Stimulated activated CD8-positive, alpha-beta memory T cell treated with anti-CD3 and anti-CD28 coated beads, Interleukin-12 subunit alpha, Interleukin-12 subunit beta, amount 100 ng/mL, for 24 hours (primary cell): ENCODE measurements at regions not wholly inside any gene's neighbourhood (a gene's known extent, or its start where the extent isn't known, plus 50 kb on each side); places are given as distances from the start of the nearest gene placed in this dataset.

Source experiments
- DNase-seq: peaks from one replicate; pipeline ENCODE4 v3.0.0-alpha.2; 2020; ENCODE audit errors: extremely low read depth

DNA sequence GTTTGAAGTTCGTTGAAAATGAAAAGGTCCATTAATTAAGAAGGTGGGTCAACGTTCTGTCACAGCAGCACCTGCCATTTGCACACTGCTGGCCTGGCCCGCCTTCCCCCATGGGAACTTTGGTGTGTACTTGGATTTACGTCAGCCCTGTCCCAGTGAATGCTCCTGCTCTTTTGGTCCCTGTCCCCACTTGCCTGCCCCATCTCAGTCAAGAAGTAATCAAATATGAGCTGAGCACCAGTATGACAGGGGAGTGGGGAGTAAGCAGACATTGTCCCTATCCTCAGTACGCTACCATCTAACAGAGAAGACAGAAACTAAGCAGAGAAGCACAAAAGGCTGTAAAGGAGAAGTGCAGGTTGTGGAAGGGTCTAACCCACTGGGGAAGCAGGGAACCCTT lies 65.1 kb downstream of the SLC4A3 start:
- DNase-seq: no peak

DNA sequence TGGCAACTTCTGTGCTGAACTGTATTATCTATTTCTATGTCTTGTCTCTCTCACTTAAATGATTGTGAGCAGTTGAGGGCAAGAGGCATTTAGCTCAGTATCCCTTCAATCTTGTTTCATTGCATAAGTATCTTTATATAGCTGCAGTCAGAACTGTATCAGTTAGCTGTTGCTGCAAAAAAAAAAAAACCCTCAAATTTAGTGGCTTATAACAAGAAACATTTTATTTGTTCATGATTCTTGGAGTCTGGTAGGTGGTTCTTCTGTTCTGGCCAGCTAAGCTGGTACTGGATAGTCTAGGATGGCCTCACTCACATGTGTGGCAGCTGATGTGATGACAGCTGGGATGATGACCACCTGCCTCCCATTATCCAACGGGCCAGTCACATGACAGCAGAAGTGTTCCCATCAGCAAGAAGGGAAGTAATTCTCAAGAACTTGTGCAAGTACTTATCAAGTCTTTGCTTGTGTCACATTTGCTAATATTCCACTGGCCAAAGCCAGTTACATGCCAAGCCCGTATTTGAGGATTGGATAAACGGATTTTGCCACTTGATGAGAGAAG lies 67.8 kb downstream of the SLC4A3 start:
- DNase-seq: no peak

GRCh38 chr2:219697811-219698747 lies 70.6 kb downstream of the SLC4A3 start:
- no peak for DNase-seq

DNA sequence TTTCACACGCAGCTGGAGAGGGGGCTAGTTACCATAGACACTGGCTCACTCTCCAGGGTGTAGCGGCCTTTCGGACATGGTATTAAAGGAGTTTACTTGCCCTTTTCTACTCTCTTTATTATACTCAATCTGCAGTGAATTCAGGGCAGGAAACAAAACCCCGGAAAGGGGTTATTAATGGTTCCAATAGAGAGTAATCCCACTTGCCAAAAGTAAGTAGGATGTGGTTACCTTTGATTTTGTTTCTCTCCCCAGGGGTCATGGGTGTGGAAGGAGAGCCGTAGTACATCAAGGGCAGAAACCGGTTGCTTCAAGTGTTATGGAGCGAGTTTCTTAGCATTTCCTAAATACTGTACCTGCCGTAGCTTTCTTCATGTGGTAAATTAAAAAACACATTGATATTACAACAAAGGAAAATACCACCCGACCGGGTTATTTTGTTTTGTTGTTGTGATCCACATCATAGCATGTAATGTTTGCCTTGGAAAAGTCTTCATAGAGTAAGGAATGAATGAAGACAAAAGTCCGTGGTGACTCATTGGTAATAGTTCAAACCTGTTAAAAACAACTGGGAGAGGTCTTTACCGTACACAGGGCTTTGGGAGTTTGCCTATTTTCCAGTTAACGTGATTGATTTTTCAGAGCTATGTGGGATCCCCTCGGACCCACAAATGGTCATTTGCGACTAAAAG lies 71.5 kb downstream of the SLC4A3 start:
- no peak for DNase-seq

DNA sequence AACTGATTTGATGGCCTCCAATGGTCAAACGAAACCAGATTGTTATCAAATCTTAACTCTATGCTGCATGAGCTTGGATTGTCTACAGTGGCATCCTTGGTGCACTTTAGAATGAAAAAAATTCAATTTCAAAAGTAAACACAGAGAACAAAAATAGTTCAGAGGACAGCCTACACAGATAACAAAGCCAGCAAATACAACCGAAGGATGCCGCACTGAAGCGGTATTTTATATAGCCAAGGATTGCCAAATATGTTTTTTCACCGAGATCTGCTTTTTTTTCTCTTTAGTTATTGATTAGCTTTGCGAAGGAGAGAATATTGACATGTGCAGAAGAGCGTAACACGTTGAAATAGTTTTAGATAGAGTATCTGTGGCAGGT lies 72.0 kb downstream of the SLC4A3 start:
- no peak for DNase-seq

GRCh38 chr2:219701847-219702634 lies 74.6 kb downstream of the SLC4A3 start:
- no peak for DNase-seq

DNA sequence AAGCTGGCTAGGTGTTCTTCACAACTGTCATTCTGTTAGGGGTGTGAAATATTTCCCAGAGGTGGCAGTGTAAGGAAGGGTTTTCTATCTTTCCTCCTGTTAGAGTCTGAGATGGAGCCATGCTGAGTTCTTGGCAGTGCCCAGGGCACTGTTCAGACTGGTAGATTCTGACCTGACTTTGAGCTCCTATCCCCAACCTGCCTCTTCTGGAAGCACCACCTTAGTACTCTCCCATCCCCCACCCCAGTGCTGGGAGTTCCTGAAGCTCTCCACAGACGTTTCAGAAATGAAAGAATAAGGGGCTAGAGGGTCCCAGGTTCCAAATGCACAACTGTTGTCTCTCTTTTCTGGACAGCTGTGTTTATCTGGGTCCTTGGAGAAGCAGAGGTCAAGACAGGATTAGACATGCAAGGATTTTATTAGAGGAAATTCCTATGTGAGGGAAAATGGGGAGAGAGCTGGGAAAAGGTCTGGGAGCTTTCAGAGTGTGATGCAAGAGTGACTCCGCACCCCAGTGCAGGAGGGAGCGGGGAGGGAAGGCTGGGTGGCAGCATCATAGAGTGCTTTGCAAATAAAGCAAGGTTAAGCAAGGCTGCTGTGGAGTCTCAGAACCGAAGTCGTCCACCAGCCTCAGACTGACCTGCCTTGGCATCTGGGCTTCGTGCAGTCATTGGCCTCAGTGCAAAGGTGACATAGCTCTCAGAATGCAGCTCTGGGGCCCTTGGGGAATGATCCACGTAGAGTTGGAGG lies 75.5 kb downstream of the SLC4A3 start:
- no peak for DNase-seq

- no peak for DNase-seq
Observed at GRCh38 chr2:219704878-219705277, 77.4 kb downstream of the SLC4A3 start.

DNA sequence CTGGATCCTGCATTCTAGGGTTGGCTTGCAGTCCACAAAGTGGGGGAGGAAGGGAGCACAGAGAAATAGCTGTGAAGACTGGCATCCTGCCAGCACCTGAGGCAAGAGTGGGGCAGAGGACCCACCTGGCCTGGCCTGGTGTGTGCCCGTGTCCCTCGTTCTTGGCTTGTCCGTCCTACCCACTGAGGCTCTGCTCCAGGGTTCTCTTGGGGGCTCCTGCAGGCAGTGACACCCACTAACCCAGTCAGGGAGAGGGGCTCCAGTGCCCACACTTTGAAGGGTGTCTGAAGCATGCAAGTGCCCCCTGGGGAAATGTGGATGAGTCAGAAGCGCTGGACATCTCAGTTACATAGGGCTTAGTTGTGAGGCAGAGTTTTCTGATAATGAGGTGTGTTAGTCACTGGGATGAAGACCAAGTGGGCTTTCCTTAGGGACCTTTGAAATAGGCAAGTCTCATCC lies 79.4 kb downstream of the SLC4A3 start:
- DNase-seq: no peak

GRCh38 chr2:219707496-219708285 lies 80.3 kb downstream of the SLC4A3 start:
- no peak for DNase-seq

DNA sequence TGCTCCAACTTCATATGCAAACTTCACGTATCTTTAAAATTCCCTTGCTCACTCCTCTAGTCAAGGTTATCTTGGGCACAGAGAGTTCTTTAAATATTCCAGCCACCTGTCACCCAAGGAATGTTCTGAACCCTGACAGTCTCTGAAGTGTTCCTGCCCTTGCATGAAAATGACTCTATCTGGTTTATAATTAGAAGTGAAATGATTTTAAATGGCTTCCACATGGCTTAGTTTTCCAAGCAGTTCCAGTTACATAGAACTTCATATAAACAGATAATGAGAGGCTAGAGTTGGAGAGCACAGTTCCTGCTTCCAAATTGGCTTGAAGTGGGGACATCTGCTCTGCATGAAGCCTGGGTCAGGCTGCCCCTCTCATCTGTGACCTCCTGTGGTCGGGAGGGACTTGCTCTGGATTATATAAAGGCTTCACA lies 81.9 kb downstream of the SLC4A3 start:
- DNase-seq: no peak

GRCh38 chr2:219713110-219713509 lies 85.7 kb downstream of the SLC4A3 start:
- no peak for DNase-seq

DNA sequence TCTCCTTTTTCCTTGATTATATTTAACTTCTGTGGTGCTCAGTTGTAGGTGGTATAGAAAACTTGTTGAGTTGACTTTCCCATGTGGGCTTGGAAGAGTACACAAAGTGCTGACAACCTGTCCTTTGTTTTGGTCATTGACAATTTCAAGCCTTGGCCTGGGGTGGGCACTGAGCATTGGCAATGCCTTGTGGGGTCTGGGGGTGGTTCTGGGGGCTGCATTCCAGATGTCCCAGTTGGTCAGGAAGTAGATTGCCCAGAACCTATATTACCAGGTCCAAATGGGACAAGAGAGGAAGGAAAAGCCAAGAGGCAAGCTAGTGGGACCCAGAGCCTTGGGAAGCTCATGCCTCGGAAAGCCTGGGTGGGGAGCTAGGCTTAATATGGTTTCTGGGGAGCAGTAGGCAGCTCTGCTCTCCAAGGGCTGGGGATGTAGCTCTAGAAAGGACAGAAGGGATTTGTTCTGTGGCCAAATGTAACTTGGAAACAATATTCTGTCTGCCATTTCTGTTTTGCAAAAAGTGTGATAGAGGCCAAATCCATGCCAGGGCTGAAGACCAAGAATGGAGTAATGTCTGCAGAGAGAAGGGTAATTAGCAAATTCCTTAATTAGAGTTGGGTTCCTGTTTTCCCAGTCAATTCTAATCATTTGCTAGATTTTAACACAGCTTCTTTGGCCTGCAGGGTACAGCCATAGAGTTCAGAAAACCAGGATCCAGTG lies 87.4 kb downstream of the SLC4A3 start:
- DNase-seq: no peak

DNA sequence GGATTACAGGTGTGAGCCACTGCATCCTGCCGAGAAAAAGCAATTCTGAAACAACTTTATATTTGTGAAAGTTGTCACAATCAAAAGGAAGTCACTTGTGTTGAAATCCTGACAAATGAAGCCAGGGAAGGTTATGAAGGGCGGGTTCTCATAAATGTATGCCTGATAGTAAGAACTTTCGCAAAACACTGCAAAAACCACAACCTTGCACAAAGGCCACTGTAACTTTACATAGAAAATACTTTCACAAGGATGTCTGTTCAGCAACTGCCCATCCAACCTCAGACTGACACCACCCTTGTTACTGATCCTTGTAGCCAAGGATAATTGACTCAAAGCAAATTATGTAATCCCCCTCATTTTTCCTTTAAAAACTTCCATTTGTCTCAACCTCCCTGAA lies 90.6 kb downstream of the SLC4A3 start:
- no peak for DNase-seq

DNA sequence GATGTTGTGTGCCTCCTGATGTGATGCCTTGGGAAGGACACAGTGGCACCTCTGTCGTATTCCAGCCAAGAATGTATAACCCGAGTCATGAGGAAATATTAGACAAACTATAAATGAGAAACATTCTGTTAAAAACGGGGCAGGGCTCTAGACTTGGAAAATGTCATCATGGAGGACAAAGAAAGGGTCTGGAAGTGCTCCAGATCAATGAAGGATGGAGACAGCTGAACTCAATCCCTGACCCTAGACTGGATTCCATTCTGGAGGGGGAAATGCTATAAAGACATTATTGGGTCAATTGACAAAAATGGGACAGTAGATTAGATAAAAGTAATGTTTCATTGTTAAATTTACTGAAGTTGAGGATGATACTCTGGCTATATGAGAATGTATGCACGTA lies 92.1 kb downstream of the SLC4A3 start:
- DNase-seq: no peak

DNA sequence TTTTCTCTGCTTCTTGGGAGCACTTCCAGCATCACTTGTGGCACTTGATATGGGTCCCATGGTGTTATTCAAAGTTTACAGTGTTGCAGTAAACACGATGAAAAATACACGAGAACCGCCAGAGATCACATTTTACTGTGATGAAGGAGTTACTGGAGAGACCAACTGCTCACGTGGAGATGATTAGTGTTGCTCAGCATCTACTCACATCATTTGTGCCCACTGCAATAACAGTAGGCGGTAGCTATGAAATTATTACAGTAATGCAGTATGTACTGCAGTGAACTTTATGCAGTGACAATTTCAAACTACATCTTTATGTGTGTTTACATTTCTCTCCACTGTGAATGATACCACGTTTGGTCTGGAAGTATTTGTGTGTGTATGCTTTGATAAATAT lies 93.5 kb downstream of the SLC4A3 start:
- DNase-seq: no peak

- DNase-seq: no peak
Observed at GRCh38 chr2:219722276-219722879, 94.9 kb downstream of the SLC4A3 start.

- DNase-seq: no peak
Observed at GRCh38 chr2:219723311-219723710, 95.9 kb downstream of the SLC4A3 start.

DNA sequence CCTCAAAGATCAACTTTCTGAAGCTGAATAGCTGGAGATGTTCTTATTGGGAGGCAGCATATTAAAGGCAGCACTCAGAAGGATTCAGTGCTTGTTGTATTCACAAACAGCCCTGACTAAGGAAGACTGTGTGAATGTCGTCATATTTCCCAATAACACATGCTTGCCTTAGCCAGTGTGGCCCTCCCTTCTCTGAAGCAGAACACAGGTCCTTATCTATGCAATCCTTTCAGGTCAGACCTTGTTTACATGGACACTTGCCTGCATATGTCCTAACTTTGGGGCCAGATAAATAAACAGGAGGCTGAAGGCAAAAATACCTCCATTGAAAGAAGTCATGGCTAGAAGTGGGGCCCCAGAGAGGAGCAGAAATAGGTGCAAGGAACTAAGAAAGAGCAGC lies 97.2 kb downstream of the SLC4A3 start:
- DNase-seq: no peak
